GM21576 (cell line): ENCODE measurements at regions not wholly inside any gene's neighbourhood (a gene's known extent, or its start where the extent isn't known, plus 50 kb on each side); places are given as distances from the start of the nearest gene placed in this dataset.

Experiments used
- ATAC-seq: cut with Tn5 transposase; IDR thresholded peaks from one replicate; pipeline ENCODE4 v1.9.1; 2021; ENCODE audit warnings: mild to moderate bottlenecking, moderate library complexity; ENCODE audit not compliant: unreplicated experiment

DNA sequence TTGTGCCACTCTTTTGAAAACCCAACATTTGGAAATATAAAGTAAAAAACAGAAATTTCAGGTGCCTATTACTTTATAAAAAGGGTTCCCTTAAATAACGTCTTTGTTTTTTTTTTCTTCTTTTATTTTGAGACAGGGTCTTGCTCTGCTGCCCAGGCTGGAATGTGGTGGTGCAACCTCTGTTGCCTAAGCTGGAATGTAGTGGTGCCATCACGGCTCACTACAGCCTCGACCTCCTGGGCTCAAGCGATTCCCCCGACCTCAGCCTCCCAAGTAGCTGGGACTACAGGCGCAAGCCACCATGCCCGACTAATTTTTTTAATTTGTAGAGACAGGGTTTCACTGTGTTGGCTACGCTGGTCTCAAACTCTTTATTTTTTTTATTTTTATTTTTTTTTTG is 110.2 kb upstream of the HNRNPU start:
- ATAC-seq: no peak

DNA sequence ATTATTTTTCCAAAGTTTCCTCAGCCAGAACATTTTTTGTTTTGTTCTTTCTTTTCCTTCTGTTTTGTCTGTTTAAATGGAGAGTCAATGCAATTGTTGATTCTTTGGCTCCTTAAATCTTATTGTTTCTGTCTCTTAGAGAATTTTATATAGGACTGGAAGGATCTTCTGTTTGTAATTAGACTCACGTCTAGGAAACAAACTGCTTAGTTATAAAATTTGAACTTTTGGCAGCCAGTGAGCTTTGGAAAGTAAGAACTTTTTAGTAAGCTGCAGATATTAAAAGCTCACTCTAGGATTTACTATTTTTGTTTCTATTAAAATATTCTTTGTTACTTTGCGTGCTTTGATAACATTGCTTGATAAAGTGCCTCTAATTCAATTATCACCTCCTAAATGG is 109.8 kb upstream of the HNRNPU start:
- ATAC-seq: no peak

DNA sequence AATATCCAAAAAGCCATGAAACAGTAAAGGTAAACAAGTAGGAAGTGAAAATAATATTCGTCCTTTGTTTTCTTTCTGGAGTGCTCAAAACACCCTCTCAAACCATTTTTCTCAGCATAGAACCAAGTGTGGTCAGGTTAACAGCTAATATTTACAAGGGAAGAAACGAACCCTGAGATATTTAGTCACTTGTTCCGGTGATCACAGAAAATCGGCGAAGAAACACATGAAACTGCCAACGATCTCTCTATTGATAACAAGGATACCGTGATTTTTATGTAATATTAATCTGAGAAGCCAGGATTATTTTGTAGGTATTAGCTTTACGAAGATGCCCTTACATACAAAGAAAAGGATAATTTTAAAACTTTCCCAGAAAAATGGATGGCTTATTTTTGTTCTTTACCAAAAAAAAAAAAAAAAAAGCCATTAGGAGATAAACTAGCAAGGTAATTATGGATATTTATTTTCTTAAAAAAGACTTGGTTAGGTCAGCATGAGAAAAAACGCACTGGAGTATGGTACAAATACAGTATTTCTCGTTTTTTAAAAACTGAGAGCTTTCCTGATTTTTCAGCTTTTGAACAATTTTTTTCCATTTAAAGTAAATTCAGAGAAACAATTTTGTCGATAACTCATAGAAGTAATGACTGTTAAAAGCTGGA is 107.3 kb upstream of the HNRNPU start:
- no peak for ATAC-seq

DNA sequence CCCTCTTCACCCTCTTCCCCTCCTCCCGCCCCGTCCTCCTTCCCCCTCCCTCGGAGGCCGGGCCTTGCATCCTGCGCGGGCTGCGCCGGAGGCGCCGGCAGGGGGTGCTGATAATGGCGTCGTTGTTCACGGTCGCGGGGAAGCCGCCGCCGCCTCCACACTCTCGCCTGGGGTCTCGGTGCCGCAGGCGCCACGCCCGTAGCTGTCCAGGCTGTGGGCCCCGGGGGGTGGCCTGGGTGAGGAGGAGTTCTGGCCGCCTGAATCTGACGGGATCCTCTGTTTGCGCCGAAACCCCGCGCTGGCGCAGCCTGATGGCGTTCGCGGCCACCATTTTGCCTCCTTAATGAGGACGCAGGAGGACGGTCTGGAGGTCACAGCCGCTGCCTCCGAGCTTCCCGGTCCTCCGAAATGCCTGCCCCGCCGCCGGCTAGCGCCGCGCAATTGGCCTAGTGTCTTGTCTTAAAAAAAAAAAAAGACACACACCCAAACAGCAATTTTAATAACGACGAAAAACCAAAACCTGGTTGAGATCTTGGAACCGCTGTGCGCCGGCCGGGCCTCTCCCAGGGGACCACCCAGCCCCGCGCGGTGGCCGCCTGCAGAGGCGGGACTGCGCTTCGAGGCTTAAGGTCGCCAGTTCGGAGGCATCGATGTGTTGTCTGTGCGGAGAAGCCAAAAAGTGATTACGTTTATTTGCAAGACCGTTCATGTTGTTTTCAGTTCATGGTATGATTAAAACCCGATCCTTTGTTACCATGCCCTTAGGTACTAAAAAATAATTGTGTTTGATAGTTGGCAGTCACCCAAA is 106.6 kb upstream of the HNRNPU start:
- ATAC-seq: peak; percentile 67

DNA sequence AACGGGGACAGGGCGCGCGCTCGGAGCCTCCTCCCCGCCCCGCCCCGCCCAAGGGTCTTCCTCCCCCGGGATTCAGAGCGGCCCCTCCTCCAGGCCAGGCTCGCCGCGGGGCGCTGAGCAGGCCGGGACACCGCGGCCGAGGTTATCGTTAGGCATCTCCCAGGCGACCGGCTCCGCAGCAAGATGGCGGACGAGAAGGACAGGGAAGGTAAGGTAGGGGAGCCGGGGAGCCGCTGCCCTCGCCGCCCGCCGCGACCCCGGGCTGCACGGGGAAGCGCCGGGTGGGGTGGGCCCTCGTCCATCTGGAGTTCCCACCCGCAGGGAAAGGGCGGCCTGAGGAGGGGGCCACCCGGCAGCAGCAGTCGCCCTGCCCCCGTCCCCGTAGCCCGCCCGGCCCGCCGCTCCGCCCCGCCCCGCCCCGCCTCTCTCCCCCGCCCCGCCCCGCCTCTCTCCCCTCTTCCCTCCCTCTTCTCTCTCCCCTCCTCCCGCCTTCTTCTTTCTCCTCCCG is 105.9 kb upstream of the HNRNPU start:
- peak; percentile 58 for ATAC-seq

DNA sequence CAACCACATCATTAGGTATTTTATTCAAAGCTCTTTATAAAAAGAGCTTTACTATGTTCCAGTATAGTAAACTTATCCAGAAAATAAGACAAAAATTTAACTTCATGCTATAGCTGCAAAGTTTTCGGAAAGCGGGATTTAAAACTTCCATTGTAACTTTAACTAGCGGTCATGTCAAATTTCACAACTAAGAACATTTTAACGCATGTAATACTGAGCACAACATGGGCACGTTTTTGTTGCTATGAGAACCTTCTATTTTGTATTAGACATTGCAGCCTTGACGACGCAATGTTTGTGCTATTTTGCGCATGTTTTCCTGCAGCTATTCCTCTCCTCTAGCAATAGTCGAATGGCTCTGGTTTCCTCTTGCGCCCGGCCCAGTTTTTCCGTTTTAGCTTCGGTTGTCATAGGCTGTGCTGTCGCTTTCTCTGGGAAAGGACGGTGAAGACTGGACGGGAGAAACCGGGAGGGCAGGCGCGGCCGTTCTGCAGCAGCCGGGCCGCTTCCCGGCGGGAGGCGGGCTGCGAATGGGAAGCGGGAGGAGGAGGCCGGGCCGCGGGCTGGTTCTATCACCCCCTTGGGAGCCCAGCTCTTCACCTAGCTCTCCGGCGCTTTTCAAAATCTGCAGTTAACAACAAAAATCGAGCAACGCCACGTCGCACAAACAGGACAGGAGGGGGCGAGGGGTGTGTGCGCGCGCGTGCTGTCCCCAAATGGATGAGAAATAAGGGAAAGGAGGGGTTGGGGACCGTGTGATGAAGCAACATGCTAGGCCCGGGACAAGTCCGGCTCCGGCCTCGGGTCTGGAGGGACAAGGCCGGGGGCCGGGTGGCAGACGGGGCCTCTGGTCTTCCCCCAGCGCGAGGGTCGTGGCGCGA is 105.3 kb upstream of the HNRNPU start:
- peak; percentile 17 for ATAC-seq

DNA sequence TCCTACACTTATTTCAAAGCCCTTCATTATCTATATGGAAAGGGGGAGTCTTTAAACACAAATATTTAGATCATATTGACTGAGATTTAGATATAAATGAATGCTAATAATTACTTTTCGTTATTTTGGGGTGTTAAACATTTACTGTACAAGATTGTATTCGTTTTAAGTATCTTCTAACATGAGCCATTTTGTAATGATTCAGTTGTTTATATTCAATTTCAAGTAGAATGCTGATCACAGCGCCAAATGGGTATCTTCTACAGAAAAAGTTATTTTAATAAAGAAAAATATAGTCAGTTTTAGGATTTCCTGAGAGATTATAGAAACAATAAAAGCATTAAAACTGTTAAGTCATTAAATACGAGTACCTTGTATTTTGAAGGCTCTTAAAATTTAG is 104.5 kb upstream of the HNRNPU start:
- no peak for ATAC-seq

DNA sequence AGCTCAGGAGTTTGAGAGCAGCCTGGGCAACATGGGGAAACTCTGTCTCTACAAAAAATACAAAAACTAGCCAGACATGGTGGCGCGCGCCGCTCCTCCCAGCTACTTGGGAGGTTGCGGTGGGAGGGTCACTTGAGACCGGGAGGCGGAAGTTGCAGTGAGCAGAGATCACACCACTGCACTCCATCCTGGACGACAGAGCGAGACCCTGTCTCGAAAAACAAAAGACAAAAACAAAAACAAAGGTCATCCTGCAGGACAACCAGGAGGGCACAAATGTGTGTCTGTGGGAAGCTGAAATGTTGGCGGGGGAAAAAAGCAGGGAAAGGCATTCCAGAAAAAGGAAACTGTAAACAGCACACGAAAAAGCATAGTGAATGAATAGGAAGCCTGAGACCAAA is 104.1 kb upstream of the HNRNPU start:
- no peak for ATAC-seq

DNA sequence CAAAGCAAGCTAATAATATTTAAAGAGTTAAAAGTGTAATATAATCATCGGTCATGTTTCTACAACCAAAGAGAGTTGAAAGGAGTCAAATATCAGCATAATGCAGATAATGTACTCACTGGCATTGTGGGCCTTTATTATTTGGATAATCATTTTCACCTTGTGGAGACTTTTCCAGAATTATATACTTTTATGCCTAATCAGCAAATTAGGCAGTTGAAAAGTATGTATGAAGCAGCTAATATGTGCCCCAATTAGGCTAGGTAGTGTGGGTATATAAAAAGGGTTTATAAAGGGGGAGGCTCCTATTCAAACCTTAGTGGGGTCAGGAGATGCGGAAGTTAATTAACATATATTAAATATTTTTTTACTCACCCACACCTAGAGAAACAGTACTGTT is 102.8 kb upstream of the HNRNPU start:
- no peak for ATAC-seq

DNA sequence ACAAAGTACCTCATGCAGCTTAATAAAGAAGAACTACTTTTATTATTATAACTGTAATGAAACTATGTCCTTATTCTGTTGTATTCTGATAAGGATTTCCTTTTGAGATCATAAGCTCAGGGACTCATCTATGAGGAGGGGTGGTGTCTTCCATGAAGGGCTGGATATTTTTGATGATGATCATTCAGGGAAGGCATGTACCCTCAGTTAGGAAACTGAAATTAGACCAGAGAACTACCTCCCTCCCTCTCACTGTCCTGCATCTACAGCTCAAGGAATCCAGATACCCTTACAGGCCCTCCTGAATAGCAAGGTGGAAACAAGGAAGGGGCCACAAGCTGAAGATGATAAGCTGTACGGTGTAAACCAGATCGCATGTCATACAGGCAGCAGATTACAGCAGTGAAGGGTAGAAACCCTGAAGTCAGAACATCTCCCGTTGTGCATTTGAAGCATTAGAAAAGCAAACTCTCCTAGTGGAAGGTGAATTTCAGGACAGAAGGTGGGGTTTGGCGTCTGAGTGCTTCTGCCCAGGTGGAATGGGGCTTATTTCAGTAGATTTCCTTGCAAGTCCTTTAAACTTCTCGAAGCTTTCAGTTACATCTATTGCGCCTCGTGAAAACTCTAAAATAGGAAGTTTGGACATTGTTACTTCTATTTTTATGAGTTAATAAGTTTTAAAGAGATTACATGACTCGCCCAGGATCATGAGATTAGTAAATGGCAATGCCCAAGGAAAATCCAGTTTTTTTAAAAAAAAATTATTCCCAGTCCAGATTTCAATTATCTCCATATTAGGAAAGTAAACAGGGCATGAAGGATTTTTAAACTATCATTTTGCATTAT is 101.1 kb upstream of the HNRNPU start:
- ATAC-seq: no peak

DNA sequence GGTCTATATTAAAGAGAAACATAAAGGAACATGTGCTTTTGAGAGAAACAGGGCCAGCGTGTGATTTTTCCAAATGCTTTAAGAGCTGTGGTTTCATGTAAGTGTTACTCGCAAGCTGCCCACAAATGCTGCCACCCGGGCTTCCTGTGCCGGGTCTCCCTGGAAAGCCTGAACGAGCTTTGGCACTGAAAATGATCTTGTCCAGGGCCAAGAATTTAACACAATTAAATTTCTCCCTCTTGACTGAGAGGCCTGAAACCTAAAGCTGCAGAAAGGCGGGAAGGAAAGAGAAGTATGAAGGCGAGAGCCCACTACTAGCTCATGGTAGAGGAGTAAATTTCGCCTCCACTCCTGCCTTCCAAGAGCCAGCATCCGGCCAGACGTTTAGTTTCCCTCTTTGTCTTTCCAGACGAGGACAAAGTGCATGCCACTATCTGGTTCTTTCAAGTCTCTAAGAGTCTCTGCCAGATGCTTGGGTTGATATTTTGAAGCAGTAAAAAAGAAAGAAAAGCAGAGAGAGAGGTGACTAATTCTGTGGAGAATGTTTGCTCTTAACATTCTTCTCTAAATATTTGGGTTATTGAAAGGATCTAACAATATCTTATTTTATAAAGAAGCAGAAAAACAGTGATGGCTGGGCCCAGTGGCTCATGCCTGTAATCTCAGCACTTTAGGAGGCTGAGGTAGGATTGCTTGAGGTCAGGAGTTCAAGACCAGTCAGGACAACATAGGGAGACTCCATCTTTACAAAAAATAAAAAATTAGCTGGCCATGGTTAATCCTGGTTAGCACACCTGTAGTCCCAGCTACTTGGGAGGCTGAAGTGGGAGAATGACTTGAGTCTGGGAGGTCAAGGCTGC is 100.0 kb upstream of the HNRNPU start:
- no peak for ATAC-seq

DNA sequence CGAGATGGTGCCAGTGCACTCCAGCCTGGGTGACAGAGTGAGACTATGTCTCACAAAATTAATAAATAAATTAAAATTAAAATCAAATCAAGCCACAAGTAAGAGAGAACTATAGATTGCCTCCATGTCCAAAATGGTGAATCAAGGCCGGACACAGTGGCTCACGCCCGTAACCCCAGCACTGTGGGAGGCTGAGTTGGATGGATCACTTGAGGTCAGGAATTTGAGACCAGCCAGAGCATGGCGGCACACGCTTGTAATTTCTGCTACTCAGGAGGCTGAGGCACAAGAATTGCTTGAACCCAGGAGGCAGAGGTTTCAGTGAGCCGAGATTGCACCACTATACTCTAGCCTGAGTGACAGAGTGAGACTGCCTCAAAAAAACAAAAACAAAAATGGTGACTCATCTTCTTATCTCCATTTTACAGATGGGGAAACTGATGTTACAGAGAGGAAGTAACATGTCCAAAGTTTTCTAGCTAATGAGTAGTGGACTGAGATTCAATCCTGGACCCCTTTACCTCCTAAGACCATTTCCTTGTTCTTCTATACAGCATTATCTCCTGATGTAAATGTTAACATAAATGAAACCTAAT is 99.0 kb upstream of the HNRNPU start:
- no peak for ATAC-seq

DNA sequence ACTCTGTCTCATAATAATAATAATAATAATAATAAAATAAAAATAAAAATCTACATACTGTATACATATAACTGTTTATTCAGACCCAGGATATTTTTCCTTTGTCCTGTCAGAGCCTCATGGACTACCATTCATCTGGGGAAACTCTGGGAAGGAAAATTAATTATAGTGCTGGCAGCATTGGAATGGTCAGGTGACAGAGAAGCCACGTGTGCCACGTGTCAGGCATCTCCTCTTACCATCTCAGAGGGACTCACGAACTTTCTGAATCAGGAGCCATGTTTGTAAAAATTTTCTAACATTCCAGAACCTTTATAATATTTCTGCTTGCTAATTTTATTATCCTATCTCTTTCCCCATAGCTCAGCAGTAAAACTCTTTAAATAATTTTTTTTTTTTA is 97.8 kb upstream of the HNRNPU start:
- no peak for ATAC-seq

DNA sequence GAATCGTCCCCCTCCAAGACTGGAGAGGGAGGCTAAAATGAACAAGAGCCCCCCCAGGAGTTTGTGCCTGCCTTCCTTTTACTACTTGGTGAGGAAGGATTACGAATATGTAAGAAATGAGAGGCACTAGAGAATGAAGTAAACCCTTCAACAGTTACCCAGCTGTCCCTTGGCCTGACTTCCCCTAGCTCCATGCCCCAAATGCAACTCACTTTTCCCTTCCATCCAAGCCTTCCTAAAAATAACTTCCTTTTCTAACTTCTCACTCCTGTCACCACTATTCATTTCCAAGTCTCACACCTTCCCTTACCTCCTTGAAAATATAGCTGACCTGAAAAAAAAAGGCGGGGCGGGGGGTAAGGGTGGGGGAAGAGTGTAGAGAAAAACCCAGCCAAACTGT is 96.6 kb upstream of the HNRNPU start:
- no peak for ATAC-seq

DNA sequence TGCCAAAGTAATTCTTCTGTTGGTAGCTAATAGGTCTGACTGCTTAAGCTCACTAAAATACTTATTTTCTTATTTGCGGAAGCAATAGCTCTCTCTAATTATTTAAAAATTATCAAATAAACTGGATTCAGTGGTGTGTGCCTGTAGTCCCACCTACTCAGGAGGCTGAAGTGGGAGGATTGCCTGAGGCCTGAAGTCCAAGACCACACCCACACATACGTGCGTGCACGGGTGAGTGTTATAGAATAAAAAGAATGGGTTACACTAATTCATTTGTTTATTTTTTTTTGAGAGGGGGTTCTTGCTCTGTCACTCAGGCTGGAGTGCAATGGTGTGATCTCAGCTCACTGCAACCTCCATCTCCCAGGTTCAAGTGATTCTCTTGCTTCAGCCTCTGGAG is 94.2 kb upstream of the HNRNPU start:
- no peak for ATAC-seq

DNA sequence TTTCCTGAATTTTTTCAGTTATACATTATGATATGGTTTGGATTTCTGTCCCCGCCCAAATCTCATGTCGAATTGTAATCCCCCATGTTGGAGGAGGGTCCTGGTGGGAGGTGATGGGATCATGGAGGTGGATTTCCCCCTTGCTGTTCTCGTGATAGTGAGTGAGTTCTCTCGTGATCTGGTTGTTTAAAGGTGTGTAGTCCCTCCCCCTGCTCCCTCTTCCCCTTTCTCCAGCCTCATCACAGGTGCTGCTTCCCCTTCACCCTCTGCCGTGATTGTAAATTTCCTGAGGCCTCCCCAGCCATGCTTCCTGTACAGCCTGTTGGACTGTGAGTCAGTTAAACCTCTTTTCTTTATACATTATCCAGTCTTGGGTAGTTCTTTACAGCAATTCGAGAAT is 93.2 kb upstream of the HNRNPU start:
- no peak for ATAC-seq

DNA sequence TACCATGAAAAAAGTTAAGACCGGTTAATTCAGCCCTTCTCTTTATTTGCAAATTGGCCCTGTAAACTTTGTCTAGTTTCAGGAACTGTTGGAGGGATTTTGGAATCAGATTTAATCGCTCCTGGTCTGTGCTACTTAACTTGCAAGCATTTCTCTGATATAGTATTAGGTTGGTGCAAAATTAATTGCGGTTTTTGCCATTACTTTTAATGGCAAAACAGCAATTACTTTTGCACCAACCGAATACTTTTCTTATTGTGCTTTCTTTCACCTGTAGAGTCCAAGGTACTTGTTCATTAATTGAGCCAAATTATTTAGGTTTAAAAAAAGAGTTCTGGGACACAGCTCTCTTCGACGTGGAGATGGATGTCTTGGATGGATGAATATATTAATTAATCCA is 92.8 kb upstream of the HNRNPU start:
- no peak for ATAC-seq

DNA sequence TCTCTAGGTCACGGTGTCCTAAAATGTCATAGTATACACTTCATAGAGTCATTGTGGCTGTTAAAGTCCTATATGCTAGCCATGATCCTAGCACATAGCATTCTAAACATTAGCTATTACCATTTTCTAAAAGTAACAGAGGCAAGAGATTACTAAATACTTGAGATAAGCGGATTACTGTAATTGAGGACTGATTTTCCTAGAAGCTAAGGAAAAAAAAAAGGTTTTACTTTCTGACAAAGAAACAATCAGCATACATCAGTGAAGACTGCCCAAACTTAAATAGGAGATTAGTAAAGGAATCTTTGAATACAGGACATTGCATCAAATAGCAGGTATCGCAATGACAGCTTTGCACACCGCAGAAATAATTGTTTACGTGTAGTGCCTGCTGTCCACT is 91.3 kb upstream of the HNRNPU start:
- ATAC-seq: no peak

DNA sequence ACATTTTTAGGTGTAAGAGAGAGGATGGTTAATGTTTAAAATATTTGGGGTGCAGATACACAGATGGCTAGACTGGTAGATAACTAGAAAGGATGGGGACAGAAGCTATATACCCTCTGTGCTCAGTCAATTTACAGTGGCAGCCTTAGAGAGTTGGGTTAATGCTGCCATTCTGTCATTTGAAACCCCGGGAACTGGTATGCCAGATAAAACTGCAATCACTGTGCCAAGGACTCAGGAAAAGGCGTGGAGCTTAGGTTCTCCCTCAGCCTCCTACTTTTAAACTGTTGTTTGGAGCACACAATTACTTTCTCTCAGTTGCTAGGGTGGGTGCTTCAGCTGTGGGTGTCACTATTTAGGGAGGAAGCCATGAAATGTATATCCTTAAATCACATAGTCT is 90.0 kb upstream of the HNRNPU start:
- ATAC-seq: no peak
